NCI-H2029 (cell line): ENCODE measurements at regions not wholly inside any gene's neighbourhood (a gene's known extent, or its start where the extent isn't known, plus 50 kb on each side); places are given as distances from the start of the nearest gene placed in this dataset.
"Not testable (repeated sequence)": the region's sequence is repeated elsewhere in the genome, so short reads cannot be mapped to it uniquely, and the experiment has no call there.

Experiments used
- DNase-seq: peaks from one replicate; lab custom pipeline; 2025; lab: John Stamatoyannopoulos, UW

GRCh38 chr6:1201547-1202200, 110.2 kb upstream of the FOXQ1 start:
- DNase-seq = no peak

DNA sequence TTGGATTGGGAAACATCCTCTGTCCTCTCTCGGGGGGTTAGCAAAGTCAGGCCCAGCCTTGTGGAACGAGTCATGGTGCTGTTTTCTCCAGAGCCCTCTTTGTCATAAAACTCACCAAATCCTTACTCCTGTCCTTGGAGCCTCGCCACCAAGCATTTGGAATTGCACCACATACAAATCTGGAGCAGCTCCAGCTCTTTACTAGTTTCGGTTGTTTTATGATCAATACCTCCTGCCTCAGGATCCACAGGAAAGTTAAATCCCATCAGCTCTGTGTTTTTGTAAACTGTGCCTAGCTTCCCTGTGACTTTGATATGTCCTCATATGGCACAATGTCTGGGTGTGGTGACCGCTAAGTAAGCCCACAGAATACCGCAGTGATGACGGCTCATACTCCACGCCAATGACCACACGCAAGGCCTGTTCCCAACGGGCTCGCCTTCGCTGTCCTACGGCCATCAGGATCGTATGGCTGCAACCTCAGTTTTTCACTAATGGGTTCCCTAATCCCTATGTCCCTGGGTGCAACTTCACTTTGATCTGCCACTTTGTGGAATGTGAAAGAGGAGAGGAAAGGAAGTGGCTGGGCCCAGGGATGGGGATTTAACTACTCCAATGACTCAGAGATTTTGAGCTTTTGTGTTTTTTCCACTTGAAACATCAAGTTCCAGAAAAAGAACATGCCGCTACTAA, 111.3 kb upstream of the FOXQ1 start:
- no peak for DNase-seq

DNA sequence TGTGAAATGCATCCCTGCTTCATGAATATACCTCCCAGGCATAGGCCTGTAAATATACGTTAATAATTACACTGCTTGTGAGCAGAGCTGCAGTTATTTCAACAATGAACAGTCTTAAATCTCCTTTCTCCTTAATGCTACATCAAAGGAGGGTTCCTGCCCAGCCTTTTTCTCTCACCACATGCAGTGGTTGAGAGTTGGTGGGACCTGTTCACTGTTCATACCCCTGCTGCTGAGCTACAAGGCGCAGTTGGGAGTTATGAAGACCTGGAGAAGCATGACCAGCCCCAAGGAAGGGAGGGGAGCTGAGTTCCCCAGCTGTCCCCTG, 111.9 kb upstream of the FOXQ1 start:
- no peak for DNase-seq

GRCh38 chr6:1197309-1197708, 114.6 kb upstream of the FOXQ1 start:
- peak; percentile 18 for DNase-seq

GRCh38 chr6:1191141-1191630, 120.7 kb upstream of the FOXQ1 start:
- DNase-seq = no peak

GRCh38 chr6:1190366-1190765, 121.5 kb upstream of the FOXQ1 start:
- peak; percentile 94 for DNase-seq

DNA sequence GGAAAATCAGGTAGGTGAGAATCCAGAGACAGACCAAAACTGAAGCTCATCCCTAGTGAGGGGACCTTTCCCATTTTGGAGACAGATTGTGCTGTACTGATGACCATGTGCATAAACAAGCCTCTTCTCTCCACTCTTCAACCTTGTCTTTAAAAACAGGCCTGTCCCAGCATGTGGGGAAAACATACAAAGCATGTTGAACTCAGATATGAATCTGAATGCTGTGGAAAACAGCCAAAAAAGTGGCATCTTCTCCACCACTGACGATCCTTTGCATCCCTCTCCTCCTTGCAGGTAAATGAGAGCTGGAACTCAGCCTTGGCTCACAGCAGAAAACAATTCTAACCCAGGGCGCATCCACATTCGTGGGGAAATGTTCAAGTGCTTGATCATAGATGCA, 123.7 kb upstream of the FOXQ1 start:
- no peak for DNase-seq

DNA sequence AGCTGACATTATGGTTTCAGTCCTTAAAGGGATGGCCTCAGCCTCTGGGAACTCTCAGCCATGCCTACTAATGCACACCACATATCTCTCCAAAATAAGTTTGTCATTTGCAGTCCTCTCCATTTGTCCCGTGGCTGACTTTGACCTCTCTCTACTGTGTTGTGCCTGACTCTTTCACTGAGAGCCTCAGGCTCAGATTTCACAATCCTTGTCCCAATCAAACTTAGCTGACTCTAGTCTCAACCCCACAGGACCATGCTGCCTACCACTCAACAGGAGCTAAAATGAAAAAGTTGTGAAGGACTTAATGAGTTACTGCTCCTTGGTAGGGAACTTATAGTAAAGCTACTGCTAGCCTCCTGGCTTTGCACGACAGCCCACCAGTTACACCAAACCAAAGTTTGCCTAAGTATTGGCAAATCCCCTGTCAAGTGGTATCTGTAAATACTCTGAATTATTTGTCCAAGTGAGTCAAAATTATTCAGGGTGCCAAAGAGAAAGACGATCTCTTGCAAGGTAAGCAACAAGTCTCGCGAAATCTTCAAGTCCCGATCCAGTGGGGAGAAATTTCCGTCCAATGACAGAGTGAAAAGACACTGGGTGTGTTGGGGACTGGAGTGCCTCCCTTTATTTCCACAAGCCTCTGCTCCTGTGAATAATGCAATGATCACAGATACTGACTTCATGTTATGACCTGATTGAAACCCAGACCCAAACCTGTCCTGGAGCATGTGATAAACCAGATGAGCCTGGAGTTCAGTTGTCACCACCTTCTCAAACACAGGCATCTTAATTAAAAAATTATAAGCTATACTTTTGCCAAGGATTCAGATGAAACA, 124.4 kb upstream of the FOXQ1 start:
- DNase-seq = no peak

- DNase-seq = no peak
Observed at GRCh38 chr6:1184318-1184717, 127.6 kb upstream of the FOXQ1 start.

DNA sequence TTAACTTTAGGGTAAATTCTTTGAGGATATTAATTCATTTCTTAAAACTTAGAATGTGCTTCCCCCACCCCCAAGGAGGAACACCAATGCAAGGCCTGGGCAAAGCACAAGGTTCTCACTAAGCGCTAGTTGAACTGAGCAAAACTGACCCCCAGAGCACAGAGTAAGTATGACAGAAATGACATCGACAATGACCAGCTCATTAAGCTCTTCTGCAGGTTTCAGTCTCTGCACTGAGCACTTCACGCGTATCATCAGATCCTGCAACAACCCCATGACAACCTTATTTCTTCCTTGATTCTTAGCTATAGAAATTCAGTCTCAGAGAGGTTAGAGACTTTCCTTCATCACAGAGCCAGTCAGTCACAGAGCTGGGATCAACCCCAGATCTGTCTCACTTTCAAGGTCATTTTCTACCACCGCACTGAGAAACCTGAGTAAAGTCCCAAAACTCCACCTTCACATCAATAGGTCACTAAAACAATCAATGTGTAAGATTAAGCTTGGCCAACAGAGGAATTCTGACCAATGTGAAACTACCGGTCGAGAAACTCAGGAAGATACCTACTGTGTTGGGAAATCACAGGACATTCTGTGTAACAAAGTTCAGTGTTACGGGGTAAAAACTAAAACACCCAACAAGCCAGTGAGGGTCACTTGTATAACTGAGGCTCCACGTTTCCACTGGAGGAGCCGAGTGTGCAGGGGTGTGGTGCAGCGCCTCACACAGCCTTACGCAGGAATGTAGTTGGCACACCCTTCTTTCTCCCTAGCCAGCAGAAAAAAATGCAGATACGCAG, 129.0 kb upstream of the FOXQ1 start:
- DNase-seq = no peak

- no peak for DNase-seq
Observed at GRCh38 chr6:1181939-1182605, 129.8 kb upstream of the FOXQ1 start.

DNA sequence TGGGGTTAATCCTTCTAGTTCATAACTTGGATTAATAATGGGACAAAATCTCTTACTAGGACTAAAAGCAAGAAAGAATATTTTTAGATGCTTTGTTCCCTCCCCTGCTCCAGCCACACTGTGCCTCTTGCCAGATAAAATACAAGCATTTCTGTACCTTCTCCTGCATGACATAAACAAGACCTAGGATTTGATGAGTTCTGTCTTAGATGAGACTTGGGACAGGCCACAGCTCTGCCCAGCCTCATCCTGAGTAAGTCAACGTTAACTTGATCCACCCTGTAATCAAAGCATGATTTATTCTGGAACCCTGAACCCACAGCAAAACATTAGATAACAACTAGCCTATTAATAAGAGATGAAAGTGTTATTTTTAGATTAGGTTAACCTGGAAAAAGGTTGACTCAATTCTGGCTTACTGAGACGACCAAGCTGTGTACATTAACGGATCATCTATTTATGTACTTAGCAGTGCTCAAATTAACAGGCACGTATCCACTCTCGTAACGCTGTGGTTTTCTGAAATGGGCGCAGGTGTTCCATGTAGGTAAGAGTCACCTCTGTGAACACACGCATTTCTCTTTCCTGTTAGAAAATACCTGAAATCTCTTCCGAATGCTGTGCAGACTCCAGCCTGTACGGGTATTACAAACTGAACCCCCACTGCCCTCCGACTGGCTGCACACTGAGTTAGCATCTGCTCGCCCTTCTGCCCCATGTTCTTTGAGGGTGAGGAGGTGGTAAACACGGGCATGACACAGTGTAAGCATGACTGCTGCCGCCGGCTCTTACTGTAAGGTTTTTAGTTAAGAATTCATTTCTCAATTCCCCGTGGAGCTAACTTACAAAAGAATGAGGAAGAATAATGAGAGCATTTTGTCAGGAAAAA, 132.1 kb upstream of the FOXQ1 start:
- peak; percentile 85 for DNase-seq

GRCh38 chr6:1178590-1178989, 133.3 kb upstream of the FOXQ1 start:
- DNase-seq = peak; percentile 13

DNA sequence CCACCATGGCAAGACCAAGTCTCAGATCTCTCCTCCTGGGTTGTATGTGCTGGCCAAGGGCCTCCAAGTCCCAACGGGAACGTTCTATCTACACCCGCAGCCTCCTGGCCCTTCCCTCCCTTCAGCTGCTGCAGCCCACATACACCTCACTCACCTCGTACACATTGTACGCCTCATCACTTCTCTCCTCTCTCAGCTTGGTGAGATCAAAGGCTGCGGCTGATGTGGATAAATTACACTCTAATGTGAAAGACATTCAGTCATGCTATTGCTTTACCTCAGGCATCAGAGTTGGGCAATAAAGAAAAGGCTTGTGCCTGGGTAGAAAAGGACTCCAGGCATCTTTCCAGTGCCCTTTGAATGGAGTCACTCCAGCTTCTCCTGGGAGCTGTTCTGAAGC, 135.3 kb upstream of the FOXQ1 start:
- DNase-seq = no peak

DNA sequence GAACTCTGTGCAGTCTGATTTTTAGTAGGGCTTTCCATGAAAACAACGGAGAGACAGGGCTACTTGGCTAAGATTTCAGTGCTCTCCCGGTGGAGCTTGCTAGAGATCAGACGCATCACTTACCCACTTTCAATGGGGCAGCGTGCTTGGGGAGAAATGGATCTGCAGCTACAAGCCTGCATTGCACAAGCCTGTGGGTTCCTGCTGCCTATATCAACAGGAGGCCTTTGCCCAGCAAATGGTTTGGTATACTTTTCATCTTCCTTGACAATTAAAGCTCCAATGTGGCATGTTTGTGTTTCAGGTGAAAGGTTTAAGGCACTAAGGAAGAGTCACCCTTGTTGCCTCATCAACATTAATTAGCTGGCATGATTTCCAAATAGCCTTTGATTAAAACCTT, 136.0 kb upstream of the FOXQ1 start:
- no peak for DNase-seq

- peak; percentile 65 for DNase-seq
Observed at GRCh38 chr6:1170794-1171193, 141.1 kb upstream of the FOXQ1 start.

DNA sequence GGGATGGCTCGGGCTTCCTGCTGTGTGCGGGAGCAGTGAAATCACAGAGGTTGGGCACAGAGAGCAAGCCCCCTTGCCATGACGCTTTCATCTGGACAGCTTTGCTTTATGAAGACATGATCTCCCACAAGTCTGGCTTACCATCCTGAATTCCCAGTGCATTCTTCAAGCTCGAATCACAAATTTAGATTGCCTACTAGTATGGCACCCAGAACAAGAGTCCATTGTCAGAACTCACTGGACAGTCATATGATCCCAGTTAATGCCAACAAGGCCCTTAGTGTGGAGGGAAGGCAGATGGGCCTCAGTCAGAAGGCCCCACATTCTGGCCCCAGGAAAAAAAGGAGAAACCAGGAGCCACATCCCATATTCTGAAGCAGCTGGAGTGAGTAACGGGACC, 147.3 kb upstream of the FOXQ1 start:
- no peak for DNase-seq

DNA sequence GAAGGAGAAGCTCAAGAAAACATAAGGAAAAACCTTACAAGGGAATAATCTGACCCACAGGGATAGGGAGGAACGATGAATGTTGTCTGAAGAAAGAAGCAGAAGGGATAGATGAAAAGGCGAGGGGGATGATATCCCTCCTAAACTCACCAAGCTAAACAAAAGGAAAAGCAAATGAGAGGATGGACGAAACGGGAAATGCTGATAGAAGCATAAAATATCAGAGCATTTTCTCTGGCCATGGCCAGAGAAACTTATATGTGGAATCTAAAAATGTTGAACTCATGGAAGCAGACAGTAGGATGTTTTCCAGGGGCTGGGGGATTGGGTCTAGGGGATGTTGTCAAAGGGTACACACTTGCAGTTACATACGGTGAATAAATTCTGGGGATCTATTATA, 148.4 kb upstream of the FOXQ1 start:
- no peak for DNase-seq

- no peak for DNase-seq
Observed at GRCh38 chr6:1162367-1163275, 149.3 kb upstream of the FOXQ1 start.

- not testable (repeated sequence) for DNase-seq
Observed at GRCh38 chr6:1156411-1156810, 155.5 kb upstream of the FOXQ1 start.
